ENCODE measurements at regions not wholly inside any gene's neighbourhood (a gene's known extent, or its start where the extent isn't known, plus 50 kb on each side); places are given as distances from the start of the nearest gene placed in this dataset.

DNA sequence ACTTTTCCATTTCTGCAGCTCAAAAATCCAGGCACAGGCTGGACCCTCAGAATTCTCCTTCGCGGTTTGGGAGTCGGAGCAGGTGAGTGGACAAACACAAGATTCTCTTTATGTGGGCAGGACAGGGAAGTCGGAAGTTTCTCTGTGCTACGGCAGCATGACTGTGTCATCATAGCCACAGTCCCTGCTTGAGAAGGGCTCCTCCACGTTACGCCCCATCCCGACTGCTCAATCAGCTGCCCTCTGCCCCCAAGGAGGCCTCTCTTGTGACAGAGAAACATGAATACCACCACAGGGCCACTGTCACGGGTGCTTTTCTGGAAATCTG is 89.0 kb upstream of the SHISAL1 start:
- TF ChIP-seq POLR2A (IDR thresholded peaks at IDR 0.05; ENCODE audit: borderline replicate concordance, extremely low read depth, insufficient read depth, insufficient read length) (no peak), RAD21 (IDR thresholded peaks at IDR 0.05; ENCODE audit: low read depth) (no peak), POLR2AphosphoS5 (IDR thresholded peaks at IDR 0.05; ENCODE audit: low read depth, low read length) (no peak), SRF (IDR thresholded peaks at IDR 0.05; ENCODE audit: low read depth) (no peak)
- TF ChIP-seq, protein P1, sequence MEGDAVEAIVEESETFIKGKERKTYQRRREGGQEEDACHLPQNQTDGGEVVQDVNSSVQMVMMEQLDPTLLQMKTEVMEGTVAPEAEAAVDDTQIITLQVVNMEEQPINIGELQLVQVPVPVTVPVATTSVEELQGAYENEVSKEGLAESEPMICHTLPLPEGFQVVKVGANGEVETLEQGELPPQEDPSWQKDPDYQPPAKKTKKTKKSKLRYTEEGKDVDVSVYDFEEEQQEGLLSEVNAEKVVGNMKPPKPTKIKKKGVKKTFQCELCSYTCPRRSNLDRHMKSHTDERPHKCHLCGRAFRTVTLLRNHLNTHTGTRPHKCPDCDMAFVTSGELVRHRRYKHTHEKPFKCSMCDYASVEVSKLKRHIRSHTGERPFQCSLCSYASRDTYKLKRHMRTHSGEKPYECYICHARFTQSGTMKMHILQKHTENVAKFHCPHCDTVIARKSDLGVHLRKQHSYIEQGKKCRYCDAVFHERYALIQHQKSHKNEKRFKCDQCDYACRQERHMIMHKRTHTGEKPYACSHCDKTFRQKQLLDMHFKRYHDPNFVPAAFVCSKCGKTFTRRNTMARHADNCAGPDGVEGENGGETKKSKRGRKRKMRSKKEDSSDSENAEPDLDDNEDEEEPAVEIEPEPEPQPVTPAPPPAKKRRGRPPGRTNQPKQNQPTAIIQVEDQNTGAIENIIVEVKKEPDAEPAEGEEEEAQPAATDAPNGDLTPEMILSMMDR (IDR thresholded peaks at IDR 0.05 in 2 of 3, conservative IDR thresholded peaks at IDR 0.05 in 1 of 3; ENCODE audit: borderline replicate concordance in 1 of 3, insufficient read depth in 1 of 3, low read depth in 2 of 3, low read length in 2 of 3), result no peak
- TF ChIP-seq, protein P2, sequence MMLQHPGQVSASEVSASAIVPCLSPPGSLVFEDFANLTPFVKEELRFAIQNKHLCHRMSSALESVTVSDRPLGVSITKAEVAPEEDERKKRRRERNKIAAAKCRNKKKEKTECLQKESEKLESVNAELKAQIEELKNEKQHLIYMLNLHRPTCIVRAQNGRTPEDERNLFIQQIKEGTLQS (IDR thresholded peaks at IDR 0.05), result no peak
- TF ChIP-seq, protein P3, sequence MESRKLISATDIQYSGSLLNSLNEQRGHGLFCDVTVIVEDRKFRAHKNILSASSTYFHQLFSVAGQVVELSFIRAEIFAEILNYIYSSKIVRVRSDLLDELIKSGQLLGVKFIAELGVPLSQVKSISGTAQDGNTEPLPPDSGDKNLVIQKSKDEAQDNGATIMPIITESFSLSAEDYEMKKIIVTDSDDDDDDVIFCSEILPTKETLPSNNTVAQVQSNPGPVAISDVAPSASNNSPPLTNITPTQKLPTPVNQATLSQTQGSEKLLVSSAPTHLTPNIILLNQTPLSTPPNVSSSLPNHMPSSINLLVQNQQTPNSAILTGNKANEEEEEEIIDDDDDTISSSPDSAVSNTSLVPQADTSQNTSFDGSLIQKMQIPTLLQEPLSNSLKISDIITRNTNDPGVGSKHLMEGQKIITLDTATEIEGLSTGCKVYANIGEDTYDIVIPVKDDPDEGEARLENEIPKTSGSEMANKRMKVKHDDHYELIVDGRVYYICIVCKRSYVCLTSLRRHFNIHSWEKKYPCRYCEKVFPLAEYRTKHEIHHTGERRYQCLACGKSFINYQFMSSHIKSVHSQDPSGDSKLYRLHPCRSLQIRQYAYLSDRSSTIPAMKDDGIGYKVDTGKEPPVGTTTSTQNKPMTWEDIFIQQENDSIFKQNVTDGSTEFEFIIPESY (IDR thresholded peaks at IDR 0.05; ENCODE audit: extremely low read depth, insufficient replicate concordance, low read length), result no peak
- TF ChIP-seq, protein P4, sequence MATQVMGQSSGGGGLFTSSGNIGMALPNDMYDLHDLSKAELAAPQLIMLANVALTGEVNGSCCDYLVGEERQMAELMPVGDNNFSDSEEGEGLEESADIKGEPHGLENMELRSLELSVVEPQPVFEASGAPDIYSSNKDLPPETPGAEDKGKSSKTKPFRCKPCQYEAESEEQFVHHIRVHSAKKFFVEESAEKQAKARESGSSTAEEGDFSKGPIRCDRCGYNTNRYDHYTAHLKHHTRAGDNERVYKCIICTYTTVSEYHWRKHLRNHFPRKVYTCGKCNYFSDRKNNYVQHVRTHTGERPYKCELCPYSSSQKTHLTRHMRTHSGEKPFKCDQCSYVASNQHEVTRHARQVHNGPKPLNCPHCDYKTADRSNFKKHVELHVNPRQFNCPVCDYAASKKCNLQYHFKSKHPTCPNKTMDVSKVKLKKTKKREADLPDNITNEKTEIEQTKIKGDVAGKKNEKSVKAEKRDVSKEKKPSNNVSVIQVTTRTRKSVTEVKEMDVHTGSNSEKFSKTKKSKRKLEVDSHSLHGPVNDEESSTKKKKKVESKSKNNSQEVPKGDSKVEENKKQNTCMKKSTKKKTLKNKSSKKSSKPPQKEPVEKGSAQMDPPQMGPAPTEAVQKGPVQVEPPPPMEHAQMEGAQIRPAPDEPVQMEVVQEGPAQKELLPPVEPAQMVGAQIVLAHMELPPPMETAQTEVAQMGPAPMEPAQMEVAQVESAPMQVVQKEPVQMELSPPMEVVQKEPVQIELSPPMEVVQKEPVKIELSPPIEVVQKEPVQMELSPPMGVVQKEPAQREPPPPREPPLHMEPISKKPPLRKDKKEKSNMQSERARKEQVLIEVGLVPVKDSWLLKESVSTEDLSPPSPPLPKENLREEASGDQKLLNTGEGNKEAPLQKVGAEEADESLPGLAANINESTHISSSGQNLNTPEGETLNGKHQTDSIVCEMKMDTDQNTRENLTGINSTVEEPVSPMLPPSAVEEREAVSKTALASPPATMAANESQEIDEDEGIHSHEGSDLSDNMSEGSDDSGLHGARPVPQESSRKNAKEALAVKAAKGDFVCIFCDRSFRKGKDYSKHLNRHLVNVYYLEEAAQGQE (IDR thresholded peaks at IDR 0.05; ENCODE audit: low read depth), result no peak

Measured in HCT116 (cell line).